ENCODE measurements at regions not wholly inside any gene's neighbourhood (a gene's known extent, or its start where the extent isn't known, plus 50 kb on each side); places are given as distances from the start of the nearest gene placed in this dataset.
"Not testable (repeated sequence)": the region's sequence is repeated elsewhere in the genome, so short reads cannot be mapped to it uniquely, and the experiment has no call there.

GRCh38 chr4:129839687-129840086 lies 743.7 kb downstream of the C4orf33 start:
- no peak overlapping the region for H3K4me3 ChIP-seq
- no peaks in the 10 kb centered on the region for H3K36me3 ChIP-seq
- H3K9me3 ChIP-seq = no peaks in the 10 kb centered on the region
- no peak overlapping the region for H3K27ac ChIP-seq
- H3K27me3 ChIP-seq = no peaks in the 10 kb centered on the region
- no peaks in the 10 kb centered on the region for H3K4me1 ChIP-seq
- intact Hi-C loops (cut with DNase I; ENCODE audit: low total_unique reads) = no loop called here
- no peak for TF ChIP-seq POLR2A (IDR thresholded peaks at IDR 0.05)
- TF ChIP-seq POLR2AphosphoS5 (IDR thresholded peaks at IDR 0.05) = no peak
- no peak for TF ChIP-seq CTCF (IDR thresholded peaks at IDR 0.05)
- no peak for DNase-seq (ENCODE audit: low spot score in 2 of 2)

DNA sequence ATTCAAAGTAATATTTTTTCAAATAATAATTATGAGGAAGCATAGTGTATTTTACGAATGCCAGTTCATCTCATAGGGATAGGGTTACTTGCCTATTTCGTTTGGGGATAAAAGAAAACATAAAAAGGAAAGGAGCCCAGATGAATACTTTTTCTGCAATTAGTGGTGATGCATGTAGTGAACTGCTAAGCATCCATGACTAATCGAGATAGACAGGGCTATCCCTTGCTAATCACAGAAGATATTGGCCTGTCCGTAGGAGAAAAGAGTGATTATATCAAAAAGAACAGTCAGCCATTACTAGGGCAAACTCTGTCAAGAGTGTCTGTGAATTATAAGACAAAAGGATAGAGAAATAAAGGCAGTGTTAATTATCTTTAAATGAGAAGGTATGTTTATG lies 746.1 kb downstream of the C4orf33 start:
- Histone ChIP-seq H3K4me3 (no peak overlapping the region), H3K27me3 (no peaks in the 10 kb centered on the region), H3K9me3 (no peaks in the 10 kb centered on the region), H3K4me1 (no peaks in the 10 kb centered on the region), H3K36me3 (no peaks in the 10 kb centered on the region), H3K27ac (no peak overlapping the region)
- no peak for DNase-seq (ENCODE audit: low spot score in 2 of 2)
- TF ChIP-seq POLR2A (IDR thresholded peaks at IDR 0.05) = no peak
- no peak for TF ChIP-seq POLR2AphosphoS5 (IDR thresholded peaks at IDR 0.05)
- TF ChIP-seq CTCF (IDR thresholded peaks at IDR 0.05) = no peak
- intact Hi-C loops (cut with DNase I; ENCODE audit: low total_unique reads) = no loop called here

GRCh38 chr4:129852434-129852833 lies 756.5 kb downstream of the C4orf33 start:
- Histone ChIP-seq H3K4me1 (no peaks in the 10 kb centered on the region), H3K4me3 (no peak overlapping the region), H3K36me3 (no peaks in the 10 kb centered on the region), H3K27ac (no peak overlapping the region), H3K27me3 (no peaks in the 10 kb centered on the region), H3K9me3 (no peaks in the 10 kb centered on the region)
- TF ChIP-seq CTCF (IDR thresholded peaks at IDR 0.05) (no peak), POLR2AphosphoS5 (IDR thresholded peaks at IDR 0.05) (no peak), POLR2A (IDR thresholded peaks at IDR 0.05) (no peak)
- DNase-seq (ENCODE audit: low spot score in 2 of 2) = no peak
- intact Hi-C loops (cut with DNase I; ENCODE audit: low total_unique reads) = no loop called here

GRCh38 chr4:129853685-129854467 lies 757.9 kb downstream of the C4orf33 start:
- H3K4me3 ChIP-seq; H3K4me1 ChIP-seq; H3K9me3 ChIP-seq; DNase-seq (ENCODE audit: low spot score in 2 of 2); H3K36me3 ChIP-seq; H3K27ac ChIP-seq; H3K27me3 ChIP-seq; intact Hi-C loops (cut with DNase I; ENCODE audit: low total_unique reads): not testable (repeated sequence)

DNA sequence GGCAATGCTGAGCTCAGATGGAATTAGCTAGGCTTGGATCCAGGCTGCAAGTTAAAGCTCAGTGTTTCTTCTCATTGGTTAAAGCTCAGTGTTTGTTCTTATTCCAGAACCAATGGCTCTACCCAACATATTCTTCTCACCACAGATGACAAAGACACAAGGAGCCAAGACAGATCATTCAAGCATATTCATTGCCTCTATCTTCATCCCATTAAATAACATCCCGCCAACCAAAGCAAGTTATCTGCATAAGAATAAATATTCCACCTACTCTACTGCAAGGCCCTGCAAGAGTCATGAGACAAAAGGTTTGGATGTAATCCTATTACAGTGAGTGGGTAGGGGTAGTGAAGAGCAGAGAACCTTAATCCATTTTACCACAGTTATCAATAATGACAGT lies 766.5 kb downstream of the C4orf33 start:
- DNase-seq (ENCODE audit: low spot score in 2 of 2) = no peak
- no peak for TF ChIP-seq CTCF (IDR thresholded peaks at IDR 0.05)
- no peak for TF ChIP-seq POLR2A (IDR thresholded peaks at IDR 0.05)
- no peak for TF ChIP-seq POLR2AphosphoS5 (IDR thresholded peaks at IDR 0.05)
- Histone ChIP-seq H3K36me3 (no peaks in the 10 kb centered on the region), H3K27me3 (no peaks in the 10 kb centered on the region), H3K27ac (no peak overlapping the region), H3K4me3 (no peak overlapping the region), H3K4me1 (no peaks in the 10 kb centered on the region), H3K9me3 (no peaks in the 10 kb centered on the region)
- intact Hi-C loops (cut with DNase I; ENCODE audit: low total_unique reads) = no loop called here
